NCI-H2196 treated with DMSO at 0.1 percent for 48 hours (cell line): ENCODE measurements at regions not wholly inside any gene's neighbourhood (a gene's known extent, or its start where the extent isn't known, plus 50 kb on each side); places are given as distances from the start of the nearest gene placed in this dataset.
"Not testable (repeated sequence)": the region's sequence is repeated elsewhere in the genome, so short reads cannot be mapped to it uniquely, and the experiment has no call there.

ENCODE experiments used
- DNase-seq: peaks from one replicate; lab custom pipeline; 2025; ENCODE audit not compliant: unreplicated experiment; lab: John Stamatoyannopoulos, UW

- DNase-seq: no peak
These were observed 344.0 kb downstream of the BCL11B start for GRCh38 chr14:98927986-98928385.

- DNase-seq: no peak
These were observed 343.6 kb downstream of the BCL11B start for GRCh38 chr14:98928418-98928817.

- no peak for DNase-seq
These were observed 340.9 kb downstream of the BCL11B start for GRCh38 chr14:98931126-98931525.

- DNase-seq: no peak
These were observed 340.1 kb downstream of the BCL11B start for GRCh38 chr14:98931911-98932310.

- DNase-seq: no peak
These were observed 339.3 kb downstream of the BCL11B start for GRCh38 chr14:98932431-98933325.

- DNase-seq: not testable (repeated sequence)
These were observed 337.4 kb downstream of the BCL11B start for GRCh38 chr14:98934569-98934968.

GRCh38 chr14:98935921-98936320 lies 336.1 kb downstream of the BCL11B start:
- DNase-seq: no peak

- no peak for DNase-seq
These were observed 335.0 kb downstream of the BCL11B start for GRCh38 chr14:98937021-98937420.

GRCh38 chr14:98937712-98938505 lies 334.1 kb downstream of the BCL11B start:
- no peak for DNase-seq

GRCh38 chr14:98940693-98941437 lies 331.1 kb downstream of the BCL11B start:
- DNase-seq: no peak

- no peak for DNase-seq
These were observed 330.5 kb downstream of the BCL11B start for GRCh38 chr14:98941481-98941880.

- no peak for DNase-seq
These were observed 328.1 kb downstream of the BCL11B start for GRCh38 chr14:98943907-98944306.

GRCh38 chr14:98944989-98945388 lies 327.0 kb downstream of the BCL11B start:
- DNase-seq: no peak

GRCh38 chr14:98945611-98946570 lies 326.1 kb downstream of the BCL11B start:
- no peak for DNase-seq

- no peak for DNase-seq
These were observed 325.1 kb downstream of the BCL11B start for GRCh38 chr14:98946940-98947339.

- DNase-seq: no peak
These were observed 323.9 kb downstream of the BCL11B start for GRCh38 chr14:98947911-98948595.

- DNase-seq: no peak
These were observed 322.9 kb downstream of the BCL11B start for GRCh38 chr14:98949051-98949450.

GRCh38 chr14:98949481-98950135 lies 322.4 kb downstream of the BCL11B start:
- DNase-seq: no peak

GRCh38 chr14:98950353-98950895 lies 321.6 kb downstream of the BCL11B start:
- no peak for DNase-seq
